ENCODE measurements at regions not wholly inside any gene's neighbourhood (a gene's known extent, or its start where the extent isn't known, plus 50 kb on each side); places are given as distances from the start of the nearest gene placed in this dataset.

DNA sequence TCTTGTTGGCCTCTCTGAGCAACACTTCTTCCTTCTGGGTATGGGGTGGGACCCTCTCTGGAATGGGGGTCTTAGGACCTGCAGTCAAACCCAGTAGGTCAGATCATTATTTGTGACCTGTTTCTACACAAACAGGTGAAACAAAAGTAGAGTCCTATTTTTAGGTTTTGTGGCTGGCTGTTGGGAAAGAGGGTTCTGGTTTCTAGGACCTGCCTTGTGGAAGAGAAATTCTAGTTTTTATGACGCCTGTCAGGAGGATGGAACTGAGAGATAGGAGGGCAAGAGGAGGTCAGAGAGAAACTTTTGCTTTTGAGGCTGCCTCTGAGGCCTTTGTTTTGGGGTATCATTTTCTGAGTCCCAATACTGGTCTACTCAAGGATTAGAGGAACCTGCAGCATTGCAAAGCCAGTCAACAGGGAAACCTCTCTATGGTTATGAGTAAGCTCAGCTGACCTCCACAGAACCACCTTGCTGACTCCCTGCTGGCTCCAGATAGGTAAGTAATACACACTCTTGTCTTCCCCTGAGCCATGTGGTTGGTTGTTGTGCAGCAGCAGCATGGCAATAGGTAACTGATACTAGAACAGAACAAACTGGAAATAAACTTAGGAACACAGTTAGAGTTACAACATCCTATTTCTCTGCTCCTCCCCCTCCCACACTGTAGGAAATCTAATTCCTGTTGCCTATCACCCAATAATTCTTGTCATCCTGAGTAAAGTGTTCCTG is 114.7 kb upstream of the VCX3B start:
- no peak for DNase-seq
- no peak for TF ChIP-seq POLR2A (IDR thresholded peaks at IDR 0.05; ENCODE audit: low read length)
- no peak for TF ChIP-seq GATA1 (IDR thresholded peaks at IDR 0.05; ENCODE audit: low read depth, low read length)

DNA sequence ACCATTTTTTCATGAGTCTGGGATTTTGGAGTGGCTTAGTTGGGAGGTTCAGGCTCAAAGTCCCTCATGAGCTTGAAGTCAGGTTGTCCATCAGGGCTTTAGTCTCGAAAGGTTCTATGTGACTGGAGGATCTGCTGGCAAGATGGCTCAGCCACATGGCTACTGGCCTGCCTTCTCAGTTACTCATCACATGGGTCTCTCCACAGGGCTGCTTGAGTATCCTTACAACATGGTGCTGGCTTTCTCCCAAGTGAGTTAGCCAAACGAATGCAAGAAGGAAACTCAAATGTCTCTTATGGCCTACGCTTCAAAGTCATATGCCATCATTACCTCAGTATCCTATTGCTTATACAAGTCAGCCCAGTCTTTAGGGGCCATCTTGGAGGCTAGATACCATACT is 106.3 kb upstream of the VCX3B start:
- no peak for DNase-seq
- no peak for TF ChIP-seq GATA1 (IDR thresholded peaks at IDR 0.05; ENCODE audit: low read depth, low read length)
- TF ChIP-seq POLR2A (IDR thresholded peaks at IDR 0.05; ENCODE audit: low read length), result no peak

DNA sequence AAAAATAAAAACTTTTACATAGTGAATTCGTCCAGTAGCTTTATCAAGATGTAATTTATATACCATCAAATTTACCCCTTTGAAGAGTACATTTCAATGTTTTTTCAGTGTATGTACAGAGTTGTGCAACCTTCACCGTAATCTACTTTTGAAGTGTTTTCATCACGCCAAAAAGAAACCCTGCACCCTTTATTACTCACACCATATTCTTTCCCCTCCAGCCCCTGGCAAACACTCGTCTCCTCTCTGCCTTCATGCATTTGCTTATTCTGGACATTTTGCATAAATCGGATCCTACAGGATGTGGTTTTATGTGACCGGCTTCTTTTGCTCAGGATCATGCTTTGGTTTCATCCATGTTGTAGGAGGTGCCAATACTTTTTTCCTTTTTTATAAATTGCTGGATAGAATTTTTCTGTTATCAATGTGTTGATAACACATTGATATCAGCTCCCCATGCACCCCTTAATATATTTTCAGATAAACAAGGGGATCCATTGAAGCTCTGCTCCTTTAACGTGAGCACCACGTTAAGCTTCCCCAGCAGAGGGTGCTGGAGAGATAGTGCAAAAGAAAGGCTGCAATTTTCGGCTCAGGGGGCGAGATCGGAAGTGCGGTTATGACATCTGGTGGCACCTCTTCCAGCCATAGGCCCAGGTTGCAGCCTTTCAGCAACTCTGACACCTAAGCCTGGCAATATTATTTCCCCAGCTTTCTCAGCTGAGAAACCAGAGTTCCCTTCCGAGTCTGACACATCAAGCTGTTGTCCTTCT is 100.1 kb upstream of the VCX3B start:
- no peak for DNase-seq
- TF ChIP-seq POLR2A (IDR thresholded peaks at IDR 0.05; ENCODE audit: low read length), result no peak
- no peak for TF ChIP-seq GATA1 (IDR thresholded peaks at IDR 0.05; ENCODE audit: low read depth, low read length)

- TF ChIP-seq GATA1 (IDR thresholded peaks at IDR 0.05; ENCODE audit: low read depth, low read length), result no peak
- no peak for TF ChIP-seq POLR2A (IDR thresholded peaks at IDR 0.05; ENCODE audit: low read length)
- no peak for DNase-seq
These were observed 98.1 kb upstream of the VCX3B start for GRCh38 chrX:8366481-8366880.

DNA sequence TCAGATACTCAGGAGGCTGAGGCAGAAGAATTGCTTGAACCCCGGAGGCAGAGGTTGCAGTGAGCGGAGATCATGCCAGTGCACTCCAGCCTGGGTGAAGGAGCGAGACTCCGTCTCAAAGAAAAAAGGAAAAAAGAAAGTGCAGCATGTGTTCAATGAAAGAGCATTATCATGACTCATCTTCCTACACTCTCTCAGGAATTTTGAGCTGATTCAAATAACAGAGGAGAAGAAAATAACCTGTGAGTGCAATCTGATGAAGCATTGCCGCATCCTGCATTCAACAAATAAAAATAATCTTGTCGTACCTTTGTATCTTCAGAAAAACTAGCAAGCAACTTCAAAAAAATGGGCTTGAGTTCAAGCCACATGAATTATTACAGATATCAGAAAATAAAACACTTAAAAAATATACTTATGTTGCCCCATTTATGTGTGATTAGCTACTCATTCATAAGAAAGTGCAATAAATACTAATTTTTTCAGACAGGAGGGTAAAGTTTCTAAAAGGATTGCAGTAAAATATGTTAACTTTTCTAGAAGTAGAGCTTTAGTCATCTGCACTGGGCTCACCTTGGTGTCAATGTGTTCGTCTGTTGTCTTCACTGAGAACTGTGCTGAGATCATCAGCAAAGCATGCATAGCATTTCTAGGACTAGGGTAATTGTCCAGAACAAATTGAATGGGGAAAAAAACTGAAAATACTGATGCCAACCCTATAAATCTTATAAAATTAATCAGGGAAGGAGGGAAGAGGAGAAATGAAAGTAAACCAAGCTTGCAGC is 90.4 kb upstream of the VCX3B start:
- no peak for DNase-seq
- no peak for TF ChIP-seq POLR2A (IDR thresholded peaks at IDR 0.05; ENCODE audit: low read length)
- no peak for TF ChIP-seq GATA1 (IDR thresholded peaks at IDR 0.05; ENCODE audit: low read depth, low read length)

DNA sequence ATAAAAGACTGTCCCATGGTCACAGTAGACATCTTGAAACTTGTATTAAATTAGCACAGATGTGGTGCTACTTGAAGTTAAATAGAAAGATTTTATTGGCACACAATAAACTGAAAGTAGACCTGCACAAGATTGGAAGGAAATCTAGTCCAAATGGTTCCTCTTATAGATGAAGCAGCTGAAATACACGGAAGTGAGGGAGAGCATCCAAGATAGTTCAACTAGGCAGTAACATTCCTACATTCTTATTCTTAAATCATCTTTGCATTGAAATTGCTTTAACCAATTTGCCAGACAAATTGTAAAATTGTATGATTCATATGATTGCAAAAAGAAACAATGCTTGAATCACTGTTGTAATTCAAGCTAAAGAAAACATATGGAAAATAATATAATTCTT is 87.6 kb upstream of the VCX3B start:
- DNase-seq, result no peak
- no peak for TF ChIP-seq POLR2A (IDR thresholded peaks at IDR 0.05; ENCODE audit: low read length)

GRCh38 chrX:8390771-8391170 is 73.9 kb upstream of the VCX3B start:
- no peak for TF ChIP-seq GATA1 (IDR thresholded peaks at IDR 0.05; ENCODE audit: low read depth, low read length)
- TF ChIP-seq POLR2A (IDR thresholded peaks at IDR 0.05; ENCODE audit: low read length), result no peak
- no peak for DNase-seq

- DNase-seq, result no peak
- TF ChIP-seq GATA1 (IDR thresholded peaks at IDR 0.05; ENCODE audit: low read depth, low read length), result no peak
- TF ChIP-seq POLR2A (IDR thresholded peaks at IDR 0.05; ENCODE audit: low read length), result no peak
These were observed 60.6 kb upstream of the VCX3B start for GRCh38 chrX:8403988-8404387.

- TF ChIP-seq POLR2A (IDR thresholded peaks at IDR 0.05; ENCODE audit: low read length), result no peak
- TF ChIP-seq GATA1 (IDR thresholded peaks at IDR 0.05; ENCODE audit: low read depth, low read length), result no peak
- DNase-seq, result no peak
These were observed 60.2 kb upstream of the VCX3B start for GRCh38 chrX:8404471-8404870.

DNA sequence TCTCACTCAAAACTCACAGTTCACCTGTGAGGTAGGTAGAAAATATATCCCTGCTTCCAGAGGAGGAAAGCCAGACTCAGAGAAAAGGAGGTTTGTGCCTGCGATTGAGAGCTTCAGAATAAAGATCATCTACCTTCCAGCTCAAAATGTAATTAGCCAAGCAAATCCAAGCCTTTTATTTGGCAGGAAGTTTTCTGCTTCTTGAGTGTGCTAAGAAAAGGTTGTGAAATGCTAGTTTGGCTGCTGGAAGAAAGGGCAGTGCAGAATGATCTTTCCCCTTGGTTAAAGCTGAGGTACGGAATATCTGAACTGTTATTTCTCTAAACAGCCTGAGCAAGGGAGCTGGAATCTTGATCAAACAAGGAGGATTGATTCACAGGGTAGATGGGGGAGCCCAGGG is 59.7 kb upstream of the VCX3B start:
- DNase-seq, result no peak
- TF ChIP-seq POLR2A (IDR thresholded peaks at IDR 0.05; ENCODE audit: low read length), result no peak
- no peak for TF ChIP-seq GATA1 (IDR thresholded peaks at IDR 0.05; ENCODE audit: low read depth, low read length)

DNA sequence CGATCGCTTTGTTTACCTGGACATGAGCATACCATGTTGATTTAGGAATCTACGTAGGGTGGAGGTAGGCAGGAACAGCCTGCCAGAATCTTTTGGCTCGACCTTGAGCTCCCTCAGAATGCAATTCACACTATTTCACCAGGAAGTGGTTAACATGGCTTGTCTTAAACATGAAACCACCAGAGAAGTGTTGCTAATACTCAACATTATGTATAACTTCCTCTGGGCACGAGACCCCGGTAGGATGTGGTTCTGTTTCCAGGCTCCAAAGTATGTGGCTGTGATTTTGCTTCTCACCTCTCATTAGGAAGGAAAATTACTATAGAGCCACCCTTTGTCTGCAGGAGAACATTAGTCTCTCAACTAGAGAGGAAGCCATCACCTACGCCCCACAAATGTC is 59.0 kb upstream of the VCX3B start:
- DNase-seq, result no peak
- no peak for TF ChIP-seq GATA1 (IDR thresholded peaks at IDR 0.05; ENCODE audit: low read depth, low read length)
- TF ChIP-seq POLR2A (IDR thresholded peaks at IDR 0.05; ENCODE audit: low read length), result no peak

DNA sequence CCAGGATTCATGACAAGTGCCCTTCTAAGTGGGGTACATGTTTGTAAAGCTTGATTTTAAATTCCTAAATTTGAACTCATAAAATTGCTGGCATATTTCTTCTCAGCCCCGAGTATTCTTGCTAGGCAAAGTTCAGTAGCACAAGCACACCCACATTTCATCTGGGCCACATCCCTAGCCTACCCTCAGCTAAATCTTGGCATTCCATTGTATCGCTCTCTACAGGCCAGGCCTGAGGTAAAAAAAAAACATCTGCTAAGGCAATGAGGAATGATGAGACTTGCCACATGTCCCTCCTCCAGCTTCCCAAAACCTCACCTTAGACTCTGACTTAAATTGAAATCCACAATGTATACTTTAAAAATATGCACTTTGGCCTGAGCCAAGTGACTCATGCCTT is 51.4 kb upstream of the VCX3B start:
- DNase-seq, result no peak

More for the DNA sequence above, 51.4 kb upstream of the VCX3B start:
- TF ChIP-seq GATA1 (IDR thresholded peaks at IDR 0.05; ENCODE audit: low read depth, low read length) (no peak), POLR2A (IDR thresholded peaks at IDR 0.05; ENCODE audit: low read length) (no peak)

Measured in erythroblast (primary cell).